Neural progenitor cell (in vitro differentiated cells): ENCODE measurements at regions not wholly inside any gene's neighbourhood (a gene's known extent, or its start where the extent isn't known, plus 50 kb on each side); places are given as distances from the start of the nearest gene placed in this dataset.

Experiments used
- CTCF ChIP-seq: fragments of 200-600 bp; sonication (generic); IDR thresholded peaks from 2 replicates; pipeline ENCODE4 v1.5.1; 2017; ENCODE audit warnings: antibody characterized with exemption, mild to moderate bottlenecking
- EZH2 ChIP-seq: fragments of 200-600 bp; sonication (generic); IDR thresholded peaks from 2 replicates; pipeline ENCODE4 v1.6.1; 2017; ENCODE audit warnings: antibody characterized with exemption, mild to moderate bottlenecking, moderate library complexity

GRCh38 chr13:30077240-30077735 lies 226.9 kb upstream of the UBL3 start:
- TF ChIP-seq EZH2: no peak
- TF ChIP-seq CTCF: no peak
